Activated CD8-positive, alpha-beta memory T cell treated with anti-CD3 and anti-CD28 coated beads for 48 hours (primary cell): ENCODE measurements at regions not wholly inside any gene's neighbourhood (a gene's known extent, or its start where the extent isn't known, plus 50 kb on each side); places are given as distances from the start of the nearest gene placed in this dataset.
"Not testable (repeated sequence)": the region's sequence is repeated elsewhere in the genome, so short reads cannot be mapped to it uniquely, and the experiment has no call there.

Experiments
- DNase-seq, 3 experiments: peaks; one replicate each; pipeline ENCODE4 v3.0.0-alpha.2; 2020; ENCODE audit warnings: low read depth in 2 of 3, low spot score in 2 of 3

DNA sequence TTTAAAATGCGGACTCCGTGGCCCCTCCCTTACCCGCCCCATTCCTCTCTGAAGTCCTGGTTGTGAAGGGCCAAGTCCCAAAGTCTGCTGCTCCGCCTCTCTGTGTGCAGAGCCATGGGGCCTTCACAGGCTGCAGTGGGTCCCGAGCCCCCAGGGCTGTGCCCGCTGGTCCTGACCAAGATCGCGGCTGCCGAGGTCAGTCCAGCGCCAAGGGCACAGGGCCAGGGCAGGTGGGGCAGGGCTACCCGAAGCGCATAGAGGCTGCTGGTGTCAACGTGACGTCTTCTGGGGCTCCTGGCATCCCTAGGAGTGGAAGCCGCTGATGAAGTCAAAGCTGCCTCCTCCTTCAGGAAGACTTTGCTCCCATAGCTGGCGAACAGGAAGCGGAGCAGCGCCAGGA lies 858.8 kb downstream of the TUBA3C start:
- not testable (repeated sequence) for DNase-seq

DNA sequence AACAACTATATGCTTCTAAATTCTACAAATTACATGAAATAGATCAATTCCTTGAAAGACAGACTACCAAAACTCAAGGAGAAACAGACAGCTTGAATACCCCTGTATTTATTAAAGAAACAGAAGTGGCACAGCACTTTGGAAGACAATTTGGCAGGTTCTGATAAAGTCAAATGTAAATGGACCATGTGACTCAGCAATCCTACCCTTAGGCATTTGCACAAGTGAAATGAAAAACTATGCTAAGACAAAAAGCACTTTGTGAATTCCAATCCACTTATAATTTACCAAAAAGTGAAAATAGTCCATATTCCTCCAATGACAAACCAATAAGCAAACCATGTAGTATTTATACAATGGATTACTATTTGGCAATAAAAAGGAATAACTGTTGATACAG lies 862.0 kb downstream of the TUBA3C start:
- DNase-seq: not testable (repeated sequence)

DNA sequence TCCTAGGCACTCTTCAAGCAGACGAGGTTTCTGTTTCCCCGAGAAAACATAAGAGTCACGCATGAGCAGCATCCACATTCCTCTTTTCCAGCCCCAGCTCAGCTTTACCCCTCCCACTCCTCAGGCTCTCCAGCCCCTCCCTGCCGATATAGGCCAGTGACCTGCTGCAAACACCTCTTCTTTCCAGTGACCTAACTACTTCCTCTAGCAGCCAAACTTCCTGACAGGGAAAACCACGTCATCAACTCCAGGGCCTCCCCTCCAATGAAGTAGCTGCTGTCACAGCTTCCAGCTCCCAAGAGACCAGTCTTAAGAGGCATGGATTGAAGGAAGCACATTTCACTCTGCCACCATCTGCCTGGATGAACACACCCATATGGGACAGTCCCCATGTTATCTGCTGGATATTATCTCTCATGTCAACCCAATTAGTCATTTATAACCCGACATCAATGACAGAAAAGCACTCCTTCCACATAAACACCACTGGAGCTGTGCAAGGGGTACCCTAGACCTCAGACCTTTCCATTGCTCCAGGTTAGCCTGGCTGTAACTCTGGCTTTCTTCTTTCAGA lies 878.3 kb downstream of the TUBA3C start:
- not testable (repeated sequence) for DNase-seq

DNA sequence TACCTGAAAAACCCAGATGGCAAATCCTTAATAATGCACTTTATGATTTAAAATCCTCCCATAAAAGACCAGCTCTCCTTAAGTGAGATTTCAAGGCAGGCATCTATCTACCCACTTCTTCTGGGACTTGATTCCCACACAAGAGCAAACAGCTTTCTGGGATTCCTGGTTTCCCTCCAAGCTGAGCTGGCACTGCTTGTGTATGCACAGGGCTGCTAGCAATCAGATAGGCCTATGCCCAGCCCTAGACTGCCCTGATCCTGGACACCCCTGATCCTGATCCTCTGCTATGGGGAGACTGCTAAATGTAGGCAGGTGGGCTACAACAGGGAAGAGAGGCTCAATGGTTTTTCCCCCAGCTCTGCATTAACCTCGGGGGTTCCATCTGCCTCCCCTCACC lies 880.7 kb downstream of the TUBA3C start:
- not testable (repeated sequence) for DNase-seq

DNA sequence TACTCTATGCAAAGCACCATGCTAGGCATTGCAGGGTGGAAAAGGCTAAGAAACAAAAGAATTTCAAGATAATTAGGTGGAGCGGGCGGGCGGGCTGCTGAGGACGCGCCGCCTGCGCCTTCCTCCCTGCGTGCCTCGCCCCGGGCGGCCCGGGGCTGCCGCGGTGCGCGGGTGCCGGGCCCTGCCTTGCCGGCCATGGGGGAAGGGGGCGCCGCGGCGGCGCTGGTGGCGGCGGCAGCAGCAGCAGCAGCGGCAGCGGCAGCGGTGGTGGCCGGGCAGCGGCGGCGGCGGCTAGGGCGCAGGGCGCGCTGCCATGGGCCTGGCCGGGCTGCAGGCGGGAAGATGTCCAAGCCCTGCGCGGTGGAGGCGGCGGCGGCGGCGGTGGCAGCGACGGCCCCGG lies 884.3 kb downstream of the TUBA3C start:
- DNase-seq: not testable (repeated sequence)

DNA sequence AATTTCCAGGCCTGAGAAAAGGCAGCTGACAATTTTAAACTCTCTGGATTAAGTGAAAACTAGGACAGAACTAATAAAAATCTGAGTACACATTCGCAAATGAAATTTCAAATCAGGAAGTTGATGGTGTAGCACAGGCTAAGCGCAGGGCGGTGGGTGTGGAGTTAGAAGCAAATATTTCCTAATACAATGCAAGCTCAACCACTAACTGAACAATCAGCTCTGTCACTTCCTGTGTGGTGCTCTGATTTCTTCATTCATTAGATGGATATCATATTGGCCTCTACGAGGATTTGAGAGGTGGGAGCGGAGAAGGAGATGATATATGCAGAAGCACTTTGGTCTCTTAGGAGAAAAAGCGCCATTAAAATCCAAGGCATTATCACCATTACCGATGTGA lies 885.0 kb downstream of the TUBA3C start:
- DNase-seq: not testable (repeated sequence)

DNA sequence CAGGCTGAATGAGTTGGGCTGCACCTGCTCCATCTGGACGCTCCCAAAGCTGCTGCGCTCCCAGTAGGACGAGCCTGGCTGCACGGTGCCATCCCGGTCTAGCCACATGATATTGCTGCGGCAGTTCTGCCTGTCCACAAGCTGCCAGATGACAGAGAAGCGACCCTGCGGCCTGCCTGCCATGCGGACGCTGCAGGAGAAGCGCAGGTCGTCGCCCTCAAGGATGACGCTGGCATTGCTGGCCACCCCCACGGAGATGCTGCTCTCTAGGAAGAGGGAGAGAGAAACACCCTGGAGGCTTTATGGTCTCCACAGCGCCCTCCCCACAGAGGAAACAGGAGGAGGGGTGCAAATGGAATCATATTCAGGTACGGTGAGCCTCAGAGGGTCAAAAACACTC lies 887.3 kb downstream of the TUBA3C start:
- DNase-seq: not testable (repeated sequence)

DNA sequence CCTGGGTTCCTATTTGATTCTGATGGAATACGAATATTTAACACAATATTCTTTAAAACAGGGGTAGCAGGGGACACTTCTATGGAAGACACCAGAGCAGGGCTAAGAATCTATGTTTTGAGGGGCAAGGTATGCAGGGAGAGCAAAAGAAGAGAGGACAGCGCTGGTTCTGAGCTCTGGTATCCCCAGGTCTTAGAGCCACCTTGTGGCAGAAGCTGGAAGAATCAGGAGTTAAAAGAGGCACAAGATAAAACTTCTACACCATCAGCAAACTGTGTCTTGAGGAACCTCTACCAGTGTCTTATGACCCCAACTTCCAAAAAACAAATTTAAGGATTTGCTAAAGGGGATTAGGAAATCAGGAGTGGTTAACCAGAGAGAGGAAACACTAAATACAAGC lies 894.8 kb downstream of the TUBA3C start:
- not testable (repeated sequence) for DNase-seq

DNA sequence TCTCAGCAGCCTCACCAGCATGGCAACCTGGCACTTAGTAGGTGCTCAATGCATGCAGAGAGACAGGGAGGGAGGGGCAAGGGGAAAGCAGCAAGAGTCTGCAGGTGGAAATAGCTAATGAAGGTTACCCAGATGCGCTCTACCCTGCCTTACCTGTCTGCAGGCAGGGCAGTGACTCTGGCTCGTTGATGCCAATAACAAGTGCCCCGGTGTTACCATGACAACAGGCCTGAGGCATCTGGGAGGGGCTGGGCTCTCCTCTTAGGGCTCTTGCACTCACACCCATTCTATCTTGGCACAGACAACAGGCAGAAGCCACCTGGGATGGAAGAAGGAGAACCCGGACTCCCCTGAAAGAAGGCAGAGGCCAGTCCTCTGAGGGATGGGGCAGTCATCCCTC lies 896.0 kb downstream of the TUBA3C start:
- not testable (repeated sequence) for DNase-seq

DNA sequence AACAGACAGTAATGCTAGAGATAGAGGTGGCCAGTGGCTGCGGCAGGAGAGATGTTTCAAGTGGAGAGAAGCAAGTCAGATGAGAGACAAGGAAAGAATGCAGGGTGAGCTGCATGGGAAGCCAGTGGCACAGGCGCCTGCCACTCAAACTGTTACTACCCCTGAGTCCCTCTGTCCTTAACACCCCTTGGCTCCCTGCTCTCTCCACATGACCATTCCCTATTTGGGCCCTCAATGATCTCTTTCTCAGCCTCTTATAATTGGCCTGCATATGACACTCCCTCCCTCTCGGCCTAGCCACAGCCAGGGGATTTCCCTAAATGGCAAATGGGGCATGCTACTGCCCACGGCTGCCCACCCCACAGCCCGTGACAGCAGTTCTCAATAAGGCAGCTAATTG lies 897.6 kb downstream of the TUBA3C start:
- not testable (repeated sequence) for DNase-seq

DNA sequence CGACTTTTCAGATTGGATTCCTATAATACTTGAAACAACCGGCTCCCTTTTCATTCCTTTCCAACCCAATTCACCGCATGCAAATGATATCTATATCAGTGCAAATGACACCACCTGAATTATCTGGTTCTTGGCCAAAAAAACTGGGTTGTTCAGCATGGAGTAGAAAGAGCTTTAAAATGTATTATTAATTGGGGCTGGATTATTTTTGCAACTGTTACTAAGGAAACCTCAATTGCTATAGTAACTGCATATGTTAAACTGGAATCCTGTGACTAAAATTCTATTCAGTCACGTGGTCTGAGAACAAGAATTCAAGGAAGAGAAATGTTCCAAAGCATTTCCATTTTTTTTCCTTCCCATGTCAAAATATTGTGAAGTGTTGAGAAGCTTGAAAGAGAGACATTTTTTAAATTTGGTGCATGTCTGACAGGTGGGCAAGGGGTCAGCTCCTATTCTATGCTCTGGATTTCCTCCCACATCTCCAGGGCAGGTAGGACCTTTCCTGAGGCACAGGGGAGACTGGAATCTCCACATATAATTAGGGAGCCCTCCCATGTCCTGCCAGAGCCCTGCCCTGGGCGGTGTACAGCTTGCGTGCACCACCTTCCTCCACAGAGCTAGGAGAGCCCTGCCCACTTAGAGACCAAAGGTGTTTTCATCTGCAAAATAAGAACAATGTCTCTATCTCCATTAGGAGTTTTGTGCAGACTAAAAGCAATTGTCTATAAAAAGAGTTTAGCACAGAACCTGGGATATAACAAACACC lies 899.6 kb downstream of the TUBA3C start:
- not testable (repeated sequence) for DNase-seq

DNA sequence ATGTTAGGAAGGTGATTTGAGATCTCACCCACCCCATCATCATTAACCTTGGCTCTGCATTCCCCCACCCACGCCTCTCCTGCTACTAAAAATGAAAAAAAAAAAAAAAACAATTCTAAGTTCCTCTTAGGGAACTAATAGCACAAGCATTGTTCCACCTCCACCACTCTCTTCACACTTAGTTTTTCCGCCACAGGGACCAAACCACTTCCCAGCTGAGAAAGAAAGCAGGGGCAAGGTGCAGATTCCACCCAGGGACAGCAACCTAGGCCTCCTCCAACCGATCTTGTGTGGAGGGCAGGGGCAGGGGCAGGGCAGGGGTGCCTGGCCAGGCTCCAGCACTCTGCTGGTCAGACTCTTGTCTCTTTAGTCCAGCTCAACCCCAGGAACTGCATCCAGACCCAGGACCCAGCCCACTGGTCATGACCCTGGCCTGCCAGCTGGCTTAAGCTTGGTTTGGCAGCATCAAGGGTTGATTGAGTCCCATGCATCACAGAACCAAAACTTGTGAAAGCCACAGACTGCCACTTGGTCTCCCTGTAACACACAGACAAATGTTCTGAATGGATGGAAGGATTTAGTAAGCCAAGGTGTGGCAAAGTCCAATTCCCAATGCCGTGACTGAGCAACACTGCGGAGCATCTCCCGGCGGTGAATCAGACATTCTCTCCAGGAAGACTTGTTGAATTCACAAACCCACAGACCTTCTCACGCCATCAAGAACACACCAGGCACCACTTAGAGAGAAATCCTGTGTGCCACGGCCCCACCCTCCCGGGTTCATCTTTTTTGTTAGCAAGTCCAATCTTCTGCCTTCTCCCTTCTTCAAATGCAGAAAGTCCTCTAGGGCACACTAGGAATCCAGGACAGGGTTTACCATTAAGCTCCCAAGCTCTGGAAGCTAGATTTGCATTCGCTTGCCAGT lies 900.5 kb downstream of the TUBA3C start:
- DNase-seq: not testable (repeated sequence)

DNA sequence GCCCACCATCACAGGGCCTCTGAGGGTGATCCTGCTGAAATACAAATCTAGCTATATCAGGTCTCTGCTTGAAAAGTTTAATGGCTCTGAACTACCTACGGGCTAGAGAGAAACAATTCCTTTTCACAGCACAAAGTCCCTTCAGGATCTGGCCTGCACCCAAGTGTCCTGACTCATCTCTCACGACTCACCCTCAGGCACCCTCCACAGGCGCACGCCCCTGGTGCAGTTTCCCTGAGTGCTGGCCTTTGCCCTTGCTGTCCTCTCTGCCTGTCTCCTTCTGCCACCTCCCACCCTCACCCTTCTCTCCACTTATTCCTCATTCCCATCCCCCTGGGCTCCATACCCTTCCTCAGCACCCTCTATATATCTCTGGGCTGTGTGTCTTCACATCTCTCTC lies 901.7 kb downstream of the TUBA3C start:
- DNase-seq: not testable (repeated sequence)

DNA sequence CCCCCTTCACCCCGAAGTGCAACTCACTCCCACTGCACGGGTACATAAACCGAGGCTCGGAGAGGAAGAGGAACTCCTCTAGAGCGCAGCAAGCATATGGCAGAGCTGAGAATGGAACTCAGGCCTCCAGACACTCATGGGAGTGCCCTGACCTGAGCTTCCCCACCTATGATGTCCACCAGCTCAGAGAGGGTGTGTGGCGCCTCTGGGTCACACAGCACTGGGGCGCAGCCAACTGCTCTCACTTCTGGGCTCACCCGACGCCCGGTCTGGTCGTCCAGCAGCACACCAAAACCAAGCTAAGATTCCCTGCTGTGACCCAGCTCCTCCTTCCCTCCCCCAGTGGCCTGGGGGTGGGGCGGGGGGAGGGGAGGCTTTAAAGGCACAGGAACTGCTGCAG lies 904.3 kb downstream of the TUBA3C start:
- not testable (repeated sequence) for DNase-seq

DNA sequence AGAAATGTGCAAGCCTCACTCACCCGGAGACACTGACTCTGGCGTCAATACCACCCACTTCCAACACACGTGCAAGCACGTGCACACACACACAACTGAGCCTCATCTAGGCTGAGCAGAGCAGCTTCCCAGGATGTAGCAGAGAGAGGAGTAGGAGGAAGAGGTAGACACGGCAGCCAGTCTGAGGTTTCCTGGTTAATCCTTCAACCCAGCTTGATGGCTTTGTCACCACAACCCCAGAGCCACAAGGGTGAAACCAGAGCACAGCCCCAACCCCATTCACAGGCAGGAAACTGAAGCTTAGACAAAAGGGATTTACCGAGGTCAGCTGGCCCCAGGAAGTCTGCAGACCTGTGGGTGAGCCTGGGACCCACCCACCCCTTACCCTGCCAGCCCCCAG lies 905.3 kb downstream of the TUBA3C start:
- not testable (repeated sequence) for DNase-seq

DNA sequence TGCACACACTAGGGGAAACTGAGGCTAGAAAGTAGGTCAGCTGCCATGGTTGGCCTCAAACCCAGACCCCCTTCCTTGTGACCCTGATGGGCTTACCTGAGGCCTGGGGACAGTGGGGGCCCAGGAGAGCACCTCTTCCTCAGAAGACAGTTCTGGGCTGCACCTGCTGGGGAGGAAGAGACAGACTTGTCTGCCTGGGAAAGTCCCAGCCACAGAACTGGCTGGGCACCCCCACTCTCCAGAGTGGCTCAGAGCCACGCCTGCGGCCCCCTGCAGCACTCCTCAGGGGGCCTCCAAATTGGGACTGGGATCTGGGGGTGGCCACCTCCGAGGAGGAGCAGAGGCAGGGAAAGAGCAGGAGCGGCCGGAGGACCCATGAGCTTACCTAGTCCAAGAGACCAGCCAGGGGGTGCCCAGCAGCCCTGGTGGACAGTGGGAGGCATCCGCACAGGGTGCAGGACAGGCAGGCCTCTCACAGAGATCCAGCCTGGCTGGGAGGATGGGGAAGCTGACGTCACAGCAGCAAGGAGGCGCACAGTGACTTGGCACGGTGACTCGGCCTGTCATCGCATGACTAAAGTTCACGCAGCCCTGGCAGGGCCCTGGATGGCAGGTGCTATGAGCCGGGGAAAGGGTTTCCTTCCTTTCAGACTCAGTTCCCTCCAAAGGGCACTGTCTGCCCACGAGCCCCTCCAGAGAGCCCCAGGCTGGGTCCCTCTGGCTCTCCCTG lies 907.7 kb downstream of the TUBA3C start:
- DNase-seq: not testable (repeated sequence)

DNA sequence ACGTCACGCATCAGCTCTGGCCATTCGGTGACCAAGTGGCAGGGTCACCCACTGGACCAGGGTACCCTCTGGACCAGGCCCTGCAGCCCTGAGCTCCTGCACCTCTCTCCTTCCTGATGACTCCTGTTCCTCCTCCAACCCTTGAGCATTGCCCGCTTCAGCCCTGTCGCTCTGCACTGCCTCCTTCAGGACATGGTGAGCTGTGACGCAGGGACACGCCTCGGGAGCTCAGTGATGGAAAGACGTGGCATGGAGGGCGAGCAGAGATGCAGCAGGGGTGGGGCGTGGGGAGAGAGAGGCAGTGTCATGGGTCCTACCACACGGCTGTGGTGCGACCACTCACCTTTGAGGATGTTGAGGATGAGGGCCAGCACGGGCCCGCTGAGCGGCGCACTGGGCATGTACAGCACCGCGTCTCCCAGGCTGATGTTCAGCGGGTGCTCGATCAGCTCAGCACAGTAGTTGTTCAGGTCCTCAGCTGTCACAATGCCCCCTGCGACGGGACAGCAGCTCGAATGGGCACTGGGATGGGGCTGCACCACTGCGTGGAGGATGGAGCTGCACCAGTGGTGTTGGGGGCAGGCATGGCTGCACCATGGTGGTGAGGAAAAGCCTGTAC lies 922.7 kb downstream of the TUBA3C start:
- DNase-seq: not testable (repeated sequence)

DNA sequence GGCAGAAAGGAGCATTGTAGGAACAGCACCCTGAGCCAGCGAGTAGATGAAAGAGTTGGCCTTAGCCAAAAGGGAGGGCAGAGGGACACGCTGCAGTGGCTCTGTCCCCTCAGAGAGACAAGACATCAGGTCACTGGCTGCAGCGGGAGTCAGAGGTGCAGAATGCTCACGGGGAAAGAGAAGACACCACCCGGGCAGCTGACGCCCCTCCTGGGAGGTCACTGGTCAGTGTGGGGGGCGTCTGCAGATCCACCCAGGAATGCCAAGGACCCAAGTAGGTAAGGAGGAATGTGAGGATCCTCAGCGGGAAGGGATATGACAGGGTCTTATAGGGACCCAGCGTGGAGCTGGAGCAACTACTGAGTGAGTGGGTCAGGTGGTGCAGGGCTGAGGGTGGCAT lies 923.9 kb downstream of the TUBA3C start:
- not testable (repeated sequence) for DNase-seq

DNA sequence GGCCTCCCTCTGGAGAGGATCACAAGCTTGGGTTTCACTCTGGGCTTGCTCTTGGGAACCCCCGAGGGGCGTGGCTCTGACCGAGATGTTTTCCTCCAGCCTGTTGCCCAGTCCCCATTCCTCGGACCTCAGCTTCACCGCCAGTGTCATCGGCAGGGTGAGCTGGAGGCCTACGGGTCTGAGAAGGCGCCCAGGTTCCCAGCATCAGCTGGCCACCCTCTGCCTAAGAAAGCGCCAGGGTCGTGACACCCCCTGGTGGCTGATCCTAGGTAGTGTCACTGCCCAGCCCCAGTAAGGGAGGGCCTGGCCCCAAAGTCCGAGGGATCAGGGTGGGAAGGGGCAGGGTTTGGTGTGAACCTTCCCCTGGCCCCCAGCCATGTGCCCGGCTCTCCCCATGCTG lies 928.8 kb downstream of the TUBA3C start:
- not testable (repeated sequence) for DNase-seq

DNA sequence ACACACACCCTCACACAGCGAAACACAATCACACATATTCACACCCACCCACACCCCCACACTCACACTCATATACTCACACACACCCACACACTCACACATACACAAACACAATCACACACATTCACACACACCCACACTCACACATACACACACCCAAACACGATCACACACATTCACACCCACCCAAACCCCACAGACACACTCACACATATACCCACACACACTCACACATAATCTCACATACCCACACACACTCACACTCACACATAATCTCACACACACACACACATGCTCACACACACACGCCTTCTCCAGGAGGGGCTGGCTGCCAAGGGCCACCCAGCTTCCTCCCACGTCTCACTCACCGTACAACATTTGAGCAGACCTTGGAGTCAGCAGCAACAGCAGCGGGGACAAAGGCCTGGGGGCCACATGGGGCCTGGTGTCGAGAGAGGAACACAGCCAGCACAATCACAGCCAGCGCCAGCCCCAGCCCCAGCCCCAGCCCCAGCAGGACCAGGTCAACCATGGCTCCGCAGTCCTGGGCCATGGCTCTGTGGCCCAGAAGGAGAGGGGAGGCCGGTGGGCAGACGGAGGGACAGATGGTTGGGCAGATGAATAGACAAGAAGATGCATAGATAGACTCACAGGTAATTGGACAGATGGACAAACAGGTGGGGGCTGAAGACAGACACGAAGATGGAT lies 932.9 kb downstream of the TUBA3C start:
- not testable (repeated sequence) for DNase-seq
